ENCODE measurements at regions not wholly inside any gene's neighbourhood (a gene's known extent, or its start where the extent isn't known, plus 50 kb on each side); places are given as distances from the start of the nearest gene placed in this dataset.

- DNase-seq: no peak
- H3K9me3 ChIP-seq (replicated peaks): no peaks in the 10 kb centered on the region
- H3K36me3 ChIP-seq: no peaks in the 10 kb centered on the region
- intact Hi-C loops (cut with micrococcal nuclease): no loop called here
- H3K4me3 ChIP-seq: no peak overlapping the region
- no peaks in the 10 kb centered on the region for H3K4me1 ChIP-seq
- H3K27ac ChIP-seq (replicated peaks): no peak overlapping the region
- TF ChIP-seq CTCF (IDR thresholded peaks at IDR 0.05; ENCODE audit: borderline replicate concordance): no peak
- H3K27me3 ChIP-seq (ENCODE audit: low read depth): peaks cover 40% of the 10 kb centered on the region
Observed at GRCh38 chr5:2582106-2582505, 169.4 kb downstream of the IRX2 start.

- intact Hi-C loops (cut with micrococcal nuclease): no loop called here
- no peaks in the 10 kb centered on the region for H3K4me1 ChIP-seq
- H3K9me3 ChIP-seq (replicated peaks): no peaks in the 10 kb centered on the region
- H3K27ac ChIP-seq (replicated peaks): no peak overlapping the region
- H3K4me3 ChIP-seq: no peak overlapping the region
- H3K36me3 ChIP-seq: no peaks in the 10 kb centered on the region
- DNase-seq: no peak
- peaks cover 40% of the 10 kb centered on the region for H3K27me3 ChIP-seq (ENCODE audit: low read depth)
- no peak for TF ChIP-seq CTCF (IDR thresholded peaks at IDR 0.05; ENCODE audit: borderline replicate concordance)
Observed at GRCh38 chr5:2581418-2581817, 170.1 kb downstream of the IRX2 start.

- Histone ChIP-seq H3K36me3 (no peaks in the 10 kb centered on the region), H3K27me3 (ENCODE audit: low read depth) (peaks cover 40% of the 10 kb centered on the region), H3K27ac (replicated peaks) (no peak overlapping the region), H3K4me3 (no peak overlapping the region), H3K9me3 (replicated peaks) (no peaks in the 10 kb centered on the region), H3K4me1 (no peaks in the 10 kb centered on the region)
- DNase-seq: no peak
- TF ChIP-seq CTCF (IDR thresholded peaks at IDR 0.05; ENCODE audit: borderline replicate concordance): no peak
- intact Hi-C loops (cut with micrococcal nuclease): no loop called here
Observed at GRCh38 chr5:2579126-2579525, 172.4 kb downstream of the IRX2 start.

- TF ChIP-seq CTCF (IDR thresholded peaks at IDR 0.05; ENCODE audit: borderline replicate concordance): no peak
- no peaks in the 10 kb centered on the region for H3K4me1 ChIP-seq
- no peaks in the 10 kb centered on the region for H3K9me3 ChIP-seq (replicated peaks)
- no peak for DNase-seq
- intact Hi-C loops (cut with micrococcal nuclease): no loop called here
- H3K36me3 ChIP-seq: no peaks in the 10 kb centered on the region
- H3K27me3 ChIP-seq (ENCODE audit: low read depth): peaks cover 36% of the 10 kb centered on the region
- H3K27ac ChIP-seq (replicated peaks): no peak overlapping the region
- H3K4me3 ChIP-seq: no peak overlapping the region
Observed at GRCh38 chr5:2577312-2578036, 174.0 kb downstream of the IRX2 start.

- no peak for DNase-seq
Observed at GRCh38 chr5:2576823-2577222, 174.7 kb downstream of the IRX2 start.

More at GRCh38 chr5:2576823-2577222, 174.7 kb downstream of the IRX2 start:
- no peak for TF ChIP-seq CTCF (IDR thresholded peaks at IDR 0.05; ENCODE audit: borderline replicate concordance)
- H3K27me3 ChIP-seq (ENCODE audit: low read depth): peaks cover 37% of the 10 kb centered on the region
- no peaks in the 10 kb centered on the region for H3K9me3 ChIP-seq (replicated peaks)
- H3K4me1 ChIP-seq: no peaks in the 10 kb centered on the region
- intact Hi-C loops (cut with micrococcal nuclease): no loop called here
- no peak overlapping the region for H3K27ac ChIP-seq (replicated peaks)
- no peaks in the 10 kb centered on the region for H3K36me3 ChIP-seq
- H3K4me3 ChIP-seq: no peak overlapping the region

Measured in left ventricle myocardium inferior (tissue), 1 donor.